WI38 (cell line): ENCODE measurements at regions not wholly inside any gene's neighbourhood (a gene's known extent, or its start where the extent isn't known, plus 50 kb on each side); places are given as distances from the start of the nearest gene placed in this dataset.

Experiments used
- H3K4me3 ChIP-seq: 2 replicates; pipeline ENCODE4 v1.5.1; 2011; ENCODE audit warnings: low read depth, mild to moderate bottlenecking, control low read depth, low read length
- TF ChIP-seq, protein P1 (sequence below): IDR thresholded peaks from 2 replicates; pipeline ENCODE4 v1.5.1; 2012; ENCODE audit warnings: low read depth, mild to moderate bottlenecking, control low read depth, low read length

- TF ChIP-seq, protein P1, sequence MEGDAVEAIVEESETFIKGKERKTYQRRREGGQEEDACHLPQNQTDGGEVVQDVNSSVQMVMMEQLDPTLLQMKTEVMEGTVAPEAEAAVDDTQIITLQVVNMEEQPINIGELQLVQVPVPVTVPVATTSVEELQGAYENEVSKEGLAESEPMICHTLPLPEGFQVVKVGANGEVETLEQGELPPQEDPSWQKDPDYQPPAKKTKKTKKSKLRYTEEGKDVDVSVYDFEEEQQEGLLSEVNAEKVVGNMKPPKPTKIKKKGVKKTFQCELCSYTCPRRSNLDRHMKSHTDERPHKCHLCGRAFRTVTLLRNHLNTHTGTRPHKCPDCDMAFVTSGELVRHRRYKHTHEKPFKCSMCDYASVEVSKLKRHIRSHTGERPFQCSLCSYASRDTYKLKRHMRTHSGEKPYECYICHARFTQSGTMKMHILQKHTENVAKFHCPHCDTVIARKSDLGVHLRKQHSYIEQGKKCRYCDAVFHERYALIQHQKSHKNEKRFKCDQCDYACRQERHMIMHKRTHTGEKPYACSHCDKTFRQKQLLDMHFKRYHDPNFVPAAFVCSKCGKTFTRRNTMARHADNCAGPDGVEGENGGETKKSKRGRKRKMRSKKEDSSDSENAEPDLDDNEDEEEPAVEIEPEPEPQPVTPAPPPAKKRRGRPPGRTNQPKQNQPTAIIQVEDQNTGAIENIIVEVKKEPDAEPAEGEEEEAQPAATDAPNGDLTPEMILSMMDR = no peak
- H3K4me3 ChIP-seq = no peak overlapping the region
Observed at GRCh38 chr16:60120586-60120985, 1386.5 kb upstream of the GOT2 start.

DNA sequence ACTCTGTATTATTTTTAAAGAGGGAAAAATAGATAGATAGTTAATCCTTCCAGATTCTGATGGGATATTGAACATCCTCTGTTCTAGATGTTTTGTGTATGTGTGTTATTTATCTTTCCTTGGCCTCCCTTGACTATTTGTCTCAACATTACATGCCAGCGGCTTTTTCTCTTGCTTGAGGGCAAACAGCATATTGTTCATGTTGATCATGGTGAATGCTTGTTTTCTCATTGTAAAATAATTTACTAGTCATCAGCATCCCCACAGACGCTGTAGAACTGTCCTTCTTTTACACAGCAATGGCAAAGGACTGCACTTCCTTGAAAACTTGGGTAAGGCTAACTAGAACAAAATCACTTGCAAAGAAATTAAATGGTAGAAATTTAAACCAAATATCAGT, 1376.4 kb upstream of the GOT2 start:
- H3K4me3 ChIP-seq = no peak overlapping the region
- TF ChIP-seq, protein P1 = no peak

DNA sequence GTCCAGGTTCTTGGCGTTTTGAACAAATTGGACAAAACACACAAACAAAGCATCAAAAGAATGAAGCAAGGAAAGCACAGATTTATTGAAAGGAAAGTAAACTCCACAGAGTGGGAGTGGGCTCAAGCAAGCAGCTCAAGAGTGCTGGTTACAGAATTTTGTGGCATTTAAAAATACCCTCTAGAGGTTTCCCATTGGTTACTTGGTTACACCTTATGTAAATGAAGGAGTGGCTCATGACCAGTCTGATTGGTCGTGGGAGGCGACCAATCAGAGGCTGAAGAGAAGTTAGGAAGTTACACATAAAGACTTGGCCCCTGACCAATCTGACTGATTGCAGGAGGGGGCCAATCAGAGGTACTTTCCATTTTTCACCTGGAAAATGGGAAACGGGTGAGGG, 1373.8 kb upstream of the GOT2 start:
- TF ChIP-seq, protein P1 = no peak
- H3K4me3 ChIP-seq = no peak overlapping the region

GRCh38 chr16:60107437-60107836, 1373.3 kb upstream of the GOT2 start:
- TF ChIP-seq, protein P1 = no peak
- no peak overlapping the region for H3K4me3 ChIP-seq

DNA sequence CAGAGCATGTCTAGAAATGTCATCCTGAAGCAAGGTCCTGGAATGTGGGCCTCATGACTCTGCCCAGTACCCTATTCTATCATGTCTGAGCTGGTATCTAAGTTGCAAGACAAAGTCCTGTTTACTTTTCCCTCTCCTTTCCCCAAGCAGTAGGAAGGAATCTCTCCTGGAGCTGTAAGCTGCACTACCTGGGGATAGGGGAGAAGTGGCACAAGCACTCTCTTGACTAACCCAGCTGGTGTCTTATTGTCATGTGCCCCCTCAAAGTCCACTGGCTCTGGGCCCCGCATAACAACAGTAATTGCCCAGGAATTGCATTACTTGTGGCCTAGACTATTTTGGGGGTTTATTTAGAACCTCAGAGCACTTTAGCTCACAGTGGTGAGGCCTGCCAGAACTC, 1366.3 kb upstream of the GOT2 start:
- TF ChIP-seq, protein P1 = no peak
- H3K4me3 ChIP-seq = no peak overlapping the region

DNA sequence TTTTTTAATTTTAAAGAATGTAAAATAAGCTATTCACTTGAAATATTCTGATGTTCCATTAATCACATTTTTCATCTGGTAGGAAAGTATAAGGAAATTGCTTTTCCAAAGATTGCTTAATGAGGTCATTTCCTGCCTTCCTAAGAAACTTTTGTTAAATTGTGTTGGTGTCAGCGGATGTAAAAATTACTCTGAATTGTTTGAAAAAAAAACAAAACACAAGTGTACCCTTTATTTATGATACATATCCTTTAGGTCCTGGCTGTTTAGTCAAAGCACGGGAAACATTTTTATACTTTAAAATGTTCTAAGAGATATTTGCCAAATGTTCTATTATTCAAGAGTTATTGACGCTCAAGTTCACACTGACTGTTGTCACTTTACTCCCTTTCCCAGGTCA, 1357.4 kb upstream of the GOT2 start:
- TF ChIP-seq, protein P1 = no peak
- H3K4me3 ChIP-seq = no peak overlapping the region

GRCh38 chr16:60091071-60091470, 1357.0 kb upstream of the GOT2 start:
- H3K4me3 ChIP-seq = no peak overlapping the region
- TF ChIP-seq, protein P1 = no peak
